Rectal smooth muscle tissue (tissue), 1 donor: ENCODE measurements at regions not wholly inside any gene's neighbourhood (a gene's known extent, or its start where the extent isn't known, plus 50 kb on each side); places are given as distances from the start of the nearest gene placed in this dataset.
"Not testable (repeated sequence)": the region's sequence is repeated elsewhere in the genome, so short reads cannot be mapped to it uniquely, and the experiment has no call there.

ENCODE experiments used
- H3K27ac ChIP-seq: one replicate; pipeline ENCODE4 v1.7.0; 2013; ENCODE audit warnings: low read depth, low read length, inconsistent platforms
- H3K27me3 ChIP-seq: one replicate; pipeline ENCODE4 v1.7.0; 2013; ENCODE audit warnings: low read length; ENCODE audit not compliant: control insufficient read depth, insufficient read depth
- H3K36me3 ChIP-seq: one replicate; pipeline ENCODE4 v1.7.0; 2013; ENCODE audit warnings: low read length; ENCODE audit not compliant: control insufficient read depth, insufficient read depth
- H3K4me1 ChIP-seq: one replicate; pipeline ENCODE4 v1.7.0; 2013; ENCODE audit warnings: low read length; ENCODE audit not compliant: control insufficient read depth, insufficient read depth
- H3K4me3 ChIP-seq: one replicate; pipeline ENCODE4 v1.7.0; 2013; ENCODE audit warnings: low read length
- H3K9ac ChIP-seq: one replicate; pipeline ENCODE4 v1.7.0; 2013; ENCODE audit warnings: low read length

DNA sequence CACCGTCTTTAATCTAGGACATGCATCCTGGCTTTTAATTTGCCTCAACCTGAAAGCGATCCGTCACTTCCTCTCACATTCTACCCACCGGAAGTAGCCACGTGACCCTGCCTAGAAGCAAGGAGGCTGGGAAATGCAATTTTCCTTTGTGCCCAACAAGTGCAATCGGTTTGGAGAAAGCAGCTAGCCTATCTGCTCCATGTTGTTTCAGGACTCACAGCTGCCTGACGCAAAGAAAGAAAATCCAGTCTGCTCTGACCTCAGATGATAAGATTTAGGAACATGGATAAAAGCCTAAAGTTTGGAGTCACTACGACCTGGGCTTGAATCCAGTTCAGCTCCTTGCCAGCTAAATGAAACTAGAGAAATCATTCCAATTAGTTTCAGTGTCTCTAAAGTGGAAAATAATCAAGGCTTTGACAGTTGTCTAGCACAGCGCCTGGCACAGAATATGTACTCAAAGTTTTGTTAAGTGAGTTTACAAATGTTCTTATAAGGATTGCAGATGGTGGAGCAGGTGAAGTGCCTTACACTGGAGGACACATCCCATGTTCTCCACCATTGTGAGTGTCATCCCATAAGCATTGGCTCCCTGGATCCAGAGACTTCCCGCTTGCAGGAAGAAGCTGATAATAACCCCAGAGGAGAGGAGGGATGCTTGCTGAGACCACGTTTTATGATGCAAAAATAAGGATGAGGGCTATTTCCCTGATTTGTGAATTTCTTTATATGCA, 553.7 kb downstream of the MN1 start:
- H3K27me3 ChIP-seq = no peaks in the 10 kb centered on the region
- no peak overlapping the region for H3K4me3 ChIP-seq
- H3K4me1 ChIP-seq = no peaks in the 10 kb centered on the region
- H3K9ac ChIP-seq = no peak overlapping the region
- no peaks in the 10 kb centered on the region for H3K36me3 ChIP-seq
- H3K27ac ChIP-seq = no peak overlapping the region

DNA sequence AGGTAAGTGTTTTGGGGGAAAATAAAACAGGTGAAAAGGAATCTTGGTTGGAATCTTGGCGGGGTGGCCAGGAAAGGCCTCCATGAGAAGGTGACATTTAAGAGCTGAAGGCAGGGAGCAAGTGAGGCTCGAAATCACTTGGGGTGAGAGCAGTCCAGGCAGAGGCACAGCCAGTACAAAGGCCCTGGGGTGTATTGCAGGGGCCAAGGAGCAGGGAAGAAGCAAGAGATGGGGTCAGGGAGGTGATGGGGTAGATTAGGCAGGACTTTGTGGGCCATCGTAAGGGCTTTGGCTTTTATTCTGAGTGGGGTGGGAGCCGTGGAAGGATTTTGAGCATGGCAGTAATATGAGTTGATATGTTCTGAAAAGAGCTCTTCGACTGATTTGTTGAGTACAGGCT, 551.1 kb downstream of the MN1 start:
- no peak overlapping the region for H3K9ac ChIP-seq
- no peaks in the 10 kb centered on the region for H3K4me1 ChIP-seq
- H3K4me3 ChIP-seq = no peak overlapping the region
- no peak overlapping the region for H3K27ac ChIP-seq
- H3K27me3 ChIP-seq = no peaks in the 10 kb centered on the region
- H3K36me3 ChIP-seq = no peaks in the 10 kb centered on the region

DNA sequence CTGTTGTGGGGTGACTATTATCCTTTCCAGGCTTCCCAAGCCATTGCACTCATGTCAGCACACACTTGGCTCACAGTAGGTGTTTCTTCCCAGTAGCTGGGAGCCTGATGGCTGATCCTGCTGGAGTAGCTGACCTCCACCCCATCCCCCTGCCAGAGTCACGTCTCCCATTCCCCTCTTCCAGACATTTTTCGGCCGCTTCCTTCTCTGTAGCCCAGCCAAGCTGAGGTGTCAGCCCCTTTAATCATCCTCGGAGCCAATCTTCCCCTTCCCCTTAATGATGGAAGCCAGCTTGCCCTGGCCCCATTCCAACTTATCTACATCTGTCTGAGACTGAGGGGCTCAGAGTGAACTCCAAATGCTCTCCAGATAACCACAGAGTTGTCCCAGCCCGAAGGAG, 550.7 kb downstream of the MN1 start:
- no peaks in the 10 kb centered on the region for H3K27me3 ChIP-seq
- no peak overlapping the region for H3K9ac ChIP-seq
- H3K4me3 ChIP-seq = no peak overlapping the region
- H3K36me3 ChIP-seq = no peaks in the 10 kb centered on the region
- H3K4me1 ChIP-seq = no peaks in the 10 kb centered on the region
- H3K27ac ChIP-seq = no peak overlapping the region

DNA sequence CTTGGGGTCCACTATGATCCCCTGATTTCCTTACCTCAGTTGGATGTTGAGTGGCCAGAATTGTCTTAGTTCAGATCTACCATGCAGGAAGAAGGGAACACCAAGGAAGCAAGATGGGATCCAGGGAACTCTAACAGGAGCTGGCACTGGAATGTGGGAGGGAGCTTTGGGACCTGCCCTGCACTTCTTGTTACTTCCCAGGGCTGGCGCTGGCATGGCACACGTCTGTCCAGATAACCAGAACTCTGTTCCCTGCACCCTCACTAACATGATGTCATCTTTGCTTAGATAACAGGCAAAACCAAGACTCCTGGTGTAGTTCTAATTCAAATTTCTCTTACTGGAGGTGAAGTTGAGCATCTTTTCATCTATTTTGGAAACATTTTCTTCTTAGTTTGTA, 550.0 kb downstream of the MN1 start:
- Histone ChIP-seq H3K27me3 (no peaks in the 10 kb centered on the region), H3K4me1 (no peaks in the 10 kb centered on the region), H3K4me3 (no peak overlapping the region), H3K9ac (no peak overlapping the region), H3K36me3 (no peaks in the 10 kb centered on the region), H3K27ac (no peak overlapping the region)

DNA sequence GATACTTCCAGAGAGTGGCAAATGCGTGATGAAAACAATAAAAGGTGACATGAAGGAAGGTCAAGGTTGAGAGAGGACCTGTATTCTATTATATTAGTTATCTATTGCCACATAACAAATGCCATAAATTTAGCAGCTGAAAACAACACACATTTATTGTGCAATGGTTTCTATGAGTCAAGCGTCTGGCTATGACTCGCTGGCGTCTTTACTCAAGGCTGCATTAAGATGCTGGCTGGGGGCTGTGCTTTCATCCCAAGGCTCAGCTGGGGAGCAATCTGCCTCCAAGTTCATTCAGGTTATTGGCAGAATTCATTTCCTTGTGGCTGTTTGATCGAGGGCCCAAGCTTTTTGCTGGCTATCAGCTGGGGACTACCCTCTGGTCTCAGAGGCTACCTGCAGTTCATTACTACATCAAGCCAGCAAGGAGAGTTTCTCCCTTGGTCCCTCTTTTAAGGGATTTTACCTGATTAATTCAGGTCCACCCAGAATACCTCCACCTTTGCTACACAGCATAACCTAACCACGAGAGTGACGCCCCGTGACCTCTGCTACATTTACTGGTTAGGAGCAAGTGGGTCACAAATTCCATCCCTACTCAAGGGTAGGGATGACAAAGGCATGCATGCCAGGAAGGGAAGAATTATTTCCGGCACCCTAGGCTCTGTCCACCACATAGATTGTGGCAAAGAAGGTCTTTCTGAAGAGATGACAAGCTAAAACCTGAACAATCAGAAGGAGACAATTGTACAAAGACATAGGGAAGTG, 549.1 kb downstream of the MN1 start:
- Histone ChIP-seq H3K36me3 (no peaks in the 10 kb centered on the region), H3K4me3 (no peak overlapping the region), H3K27ac (no peak overlapping the region), H3K9ac (no peak overlapping the region), H3K4me1 (no peaks in the 10 kb centered on the region), H3K27me3 (no peaks in the 10 kb centered on the region)

DNA sequence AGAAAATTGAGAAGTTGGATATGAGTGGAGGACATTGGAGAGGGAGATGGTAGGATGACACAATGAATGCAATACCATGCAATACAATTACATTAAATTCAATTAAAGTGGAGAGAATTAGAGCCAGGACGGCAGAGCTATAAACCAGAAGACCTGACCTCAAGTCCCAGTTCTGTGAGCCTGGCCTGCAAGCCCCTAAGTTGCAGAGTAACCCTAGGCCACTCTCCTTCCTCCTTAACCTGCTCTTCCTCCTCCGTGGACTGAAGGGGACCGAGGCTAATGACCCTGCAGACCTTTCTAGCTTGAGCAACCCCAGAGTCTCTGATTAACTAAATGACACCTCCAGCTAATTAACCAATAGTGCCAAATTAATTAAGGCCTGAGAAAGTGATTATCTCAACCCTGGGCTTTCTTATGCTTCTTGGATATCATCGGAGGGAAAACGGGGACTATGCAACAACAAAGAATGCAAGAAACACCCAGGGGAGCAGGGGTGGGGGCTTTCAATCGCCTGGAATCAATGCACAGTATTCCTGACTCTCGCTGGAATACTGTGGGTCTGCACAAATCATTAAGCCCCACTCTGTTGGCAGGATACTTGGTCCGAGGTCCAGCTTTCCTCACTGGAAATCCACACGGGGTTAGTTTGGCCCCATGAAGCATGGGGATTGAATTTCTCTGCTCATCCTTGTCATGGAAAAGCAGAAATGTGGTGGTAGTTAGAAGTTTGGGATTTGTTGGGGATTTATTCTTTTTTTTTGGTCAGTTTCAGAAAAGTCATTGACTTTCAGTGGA, 548.3 kb downstream of the MN1 start:
- Histone ChIP-seq H3K27me3 (no peaks in the 10 kb centered on the region), H3K4me1 (no peaks in the 10 kb centered on the region), H3K27ac (no peak overlapping the region), H3K4me3 (no peak overlapping the region), H3K9ac (no peak overlapping the region), H3K36me3 (no peaks in the 10 kb centered on the region)

DNA sequence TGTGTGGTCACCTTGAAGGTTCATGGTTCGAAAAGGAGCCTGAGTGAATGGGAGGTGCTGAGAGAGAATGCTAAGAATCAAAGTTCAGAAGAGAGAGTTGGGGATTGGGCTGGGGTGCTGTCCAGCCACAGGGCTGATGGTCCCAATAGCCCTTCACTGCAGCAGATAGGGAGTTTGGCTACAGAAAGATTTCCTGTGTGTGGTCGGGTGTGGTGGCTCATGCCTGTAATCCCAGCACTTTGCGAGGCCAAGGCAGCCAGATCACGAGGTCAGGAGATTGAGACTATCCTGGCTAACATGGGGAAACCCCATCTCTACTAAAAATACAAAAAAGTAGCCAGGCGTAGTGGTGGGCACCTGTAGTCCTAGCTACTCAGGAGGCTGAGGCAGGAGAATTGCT, 547.5 kb downstream of the MN1 start:
- not testable (repeated sequence) for H3K27me3 ChIP-seq, H3K36me3 ChIP-seq, H3K27ac ChIP-seq, H3K4me1 ChIP-seq, H3K4me3 ChIP-seq, H3K9ac ChIP-seq

DNA sequence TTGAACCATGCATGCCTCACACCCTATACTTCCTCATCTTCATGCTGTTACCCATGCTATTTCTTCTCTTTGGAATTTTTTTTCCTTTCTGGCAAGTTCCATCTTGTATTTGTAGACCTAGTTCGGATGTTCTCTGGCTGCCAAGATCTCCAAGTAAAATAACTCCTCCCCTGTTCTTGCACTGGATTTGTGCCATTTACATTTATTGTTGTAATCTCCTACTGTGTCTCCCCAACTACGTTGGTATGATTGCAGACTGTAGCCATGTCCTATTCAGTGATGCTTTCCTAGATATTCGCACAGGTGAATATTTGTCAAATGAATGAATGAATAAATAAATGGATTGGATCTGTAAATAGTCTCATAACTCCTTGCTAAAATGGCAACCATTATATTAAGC, 546.0 kb downstream of the MN1 start:
- Histone ChIP-seq H3K9ac (no peak overlapping the region), H3K4me3 (no peak overlapping the region), H3K27me3 (no peaks in the 10 kb centered on the region), H3K4me1 (no peaks in the 10 kb centered on the region), H3K27ac (no peak overlapping the region), H3K36me3 (no peaks in the 10 kb centered on the region)

DNA sequence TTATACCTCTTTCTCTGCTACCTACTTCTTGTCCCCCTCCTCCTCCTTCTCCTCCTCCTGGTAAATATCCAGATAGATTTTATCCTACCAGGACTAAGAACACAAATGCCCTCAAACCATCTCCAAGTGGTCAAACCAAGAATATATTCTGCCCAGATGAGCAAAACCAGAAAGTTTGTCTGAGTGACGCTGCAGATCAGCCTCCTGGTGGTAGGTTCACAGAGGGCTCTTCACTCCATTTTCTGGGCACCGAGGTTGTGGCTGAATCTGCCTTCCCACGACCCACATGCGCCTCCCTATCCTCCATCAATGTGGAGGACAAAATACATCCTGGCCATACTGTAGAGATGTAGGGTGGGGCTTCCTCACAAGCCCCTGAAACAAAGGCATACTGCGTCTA, 543.6 kb downstream of the MN1 start:
- no peak overlapping the region for H3K4me3 ChIP-seq
- H3K4me1 ChIP-seq = no peaks in the 10 kb centered on the region
- no peaks in the 10 kb centered on the region for H3K27me3 ChIP-seq
- H3K36me3 ChIP-seq = no peaks in the 10 kb centered on the region
- no peak overlapping the region for H3K27ac ChIP-seq
- no peak overlapping the region for H3K9ac ChIP-seq

DNA sequence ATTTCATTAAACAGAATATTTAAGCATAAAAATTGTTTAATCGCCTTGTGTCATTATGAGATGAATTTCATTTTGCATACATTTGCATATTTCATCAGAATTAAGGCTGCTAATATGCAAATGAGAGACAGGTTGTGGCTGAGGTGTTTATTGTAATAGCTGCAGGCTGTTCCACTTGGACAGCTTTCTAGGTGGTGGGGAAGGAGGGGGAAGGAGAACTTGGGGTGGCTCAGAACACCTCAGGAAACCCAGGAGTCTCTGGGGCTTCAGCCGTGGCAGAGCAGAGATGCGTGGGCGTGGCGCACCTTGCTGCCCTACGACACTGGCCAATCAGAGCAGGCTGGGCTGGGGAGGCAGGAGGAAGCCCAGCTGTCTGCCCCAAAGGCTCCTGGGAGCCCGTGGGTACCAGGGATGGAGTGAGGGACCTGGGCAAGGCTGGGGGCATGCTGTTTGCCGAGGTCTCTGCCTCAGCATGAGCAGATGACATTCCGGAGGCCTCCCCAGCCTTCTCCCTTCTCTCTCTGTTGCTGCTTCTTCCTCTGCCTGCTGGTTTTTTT, 542.9 kb downstream of the MN1 start:
- Histone ChIP-seq H3K9ac (no peak overlapping the region), H3K27ac (no peak overlapping the region)

DNA sequence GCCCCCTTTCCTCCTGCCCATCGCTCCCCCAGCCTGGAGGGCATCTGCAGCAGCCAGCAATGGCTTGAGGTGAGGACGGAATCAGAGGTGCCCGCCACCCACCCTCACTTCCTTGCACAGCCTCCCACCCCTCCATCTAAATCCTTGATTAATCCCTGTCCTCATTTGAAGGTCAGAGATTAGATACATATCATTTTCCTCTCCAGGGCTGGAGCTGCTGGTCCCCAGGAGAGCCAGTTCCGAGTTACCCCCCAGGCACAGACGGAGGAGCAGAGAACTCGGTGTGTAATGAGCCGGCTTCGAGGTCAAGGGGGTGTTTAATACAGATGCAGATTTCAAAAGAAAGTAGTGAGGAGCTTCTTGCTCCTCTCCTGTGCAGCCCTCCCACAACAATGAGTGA, 542.1 kb downstream of the MN1 start:
- no peak overlapping the region for H3K9ac ChIP-seq
- no peaks in the 10 kb centered on the region for H3K4me1 ChIP-seq
- H3K27ac ChIP-seq = no peak overlapping the region
- no peaks in the 10 kb centered on the region for H3K36me3 ChIP-seq
- no peak overlapping the region for H3K4me3 ChIP-seq
- H3K27me3 ChIP-seq = no peaks in the 10 kb centered on the region

More for the DNA sequence above, 542.9 kb downstream of the MN1 start:
- no peaks in the 10 kb centered on the region for H3K36me3 ChIP-seq
- H3K4me3 ChIP-seq = no peak overlapping the region
- no peaks in the 10 kb centered on the region for H3K27me3 ChIP-seq
- no peaks in the 10 kb centered on the region for H3K4me1 ChIP-seq

DNA sequence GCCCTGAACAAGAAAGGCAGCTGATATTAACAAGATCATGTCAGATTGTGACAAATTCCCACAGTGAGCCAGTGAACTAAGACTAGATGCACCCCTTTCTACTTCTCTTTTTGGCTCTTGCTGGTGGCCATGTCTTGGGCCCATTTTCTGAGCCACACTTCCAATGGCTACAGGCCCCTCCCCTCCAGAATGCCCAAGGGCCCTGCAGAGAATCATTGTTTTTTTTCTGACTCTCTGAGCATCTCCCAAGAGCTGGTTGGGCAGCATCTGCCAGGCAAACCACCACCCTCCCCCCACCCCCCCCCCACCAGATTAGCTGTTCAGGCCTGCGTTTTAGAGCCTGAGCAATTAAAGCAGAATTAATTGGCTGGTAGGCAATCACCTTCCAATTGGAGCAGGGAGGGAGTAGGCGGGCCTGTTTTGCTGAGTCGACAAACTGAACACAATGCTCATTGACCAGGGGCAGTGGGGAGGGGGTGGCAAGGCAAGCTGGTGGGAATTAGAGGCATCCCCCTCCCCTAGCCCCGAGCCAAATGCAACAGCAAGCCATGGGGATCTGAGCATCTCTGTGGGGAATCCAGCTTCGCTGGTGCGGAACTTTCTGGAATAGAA, 541.4 kb downstream of the MN1 start:
- Histone ChIP-seq H3K36me3 (no peaks in the 10 kb centered on the region), H3K27ac (no peak overlapping the region), H3K4me3 (no peak overlapping the region), H3K9ac (no peak overlapping the region), H3K4me1 (no peaks in the 10 kb centered on the region), H3K27me3 (no peaks in the 10 kb centered on the region)
